Cardiac muscle cell (in vitro differentiated cells and primary cell): ENCODE measurements at regions not wholly inside any gene's neighbourhood (a gene's known extent, or its start where the extent isn't known, plus 50 kb on each side); places are given as distances from the start of the nearest gene placed in this dataset.
"Not testable (repeated sequence)": the region's sequence is repeated elsewhere in the genome, so short reads cannot be mapped to it uniquely, and the experiment has no call there.

Source experiments
- DNase-seq, 2 donors: peaks; one replicate each; pipeline versions ENCODE4 v3.0.0 to v3.0.0-alpha.2; 2010 to 2017; ENCODE audit warnings: low read depth in 1 of 2, low spot score in 1 of 2
- H3K27ac ChIP-seq: fragments of 200-600 bp; sonication (generic); 2 replicates; pipeline ENCODE4 v1.5.1; 2016
- H3K27me3 ChIP-seq: fragments of 200-600 bp; sonication (generic); 2 replicates; pipeline ENCODE4 v1.6.0; 2016; ENCODE audit warnings: control low read depth
- H3K36me3 ChIP-seq: fragments of 200-600 bp; sonication (generic); 2 replicates; pipeline ENCODE4 v1.5.1; 2016; ENCODE audit warnings: control low read depth
- H3K4me1 ChIP-seq: fragments of 200-600 bp; sonication (generic); 2 replicates; pipeline ENCODE4 v1.8.1; 2017; ENCODE audit warnings: low read depth, mild to moderate bottlenecking, mixed run types
- H3K4me3 ChIP-seq: fragments of 200-600 bp; sonication (generic); 2 replicates; pipeline ENCODE4 v1.5.1; 2016; ENCODE audit warnings: mild to moderate bottlenecking
- H3K9me3 ChIP-seq: fragments of 200-600 bp; sonication (generic); 2 replicates; pipeline ENCODE4 v1.5.1; 2017; ENCODE audit warnings: low read depth, mild to moderate bottlenecking, control low read depth
- CTCF ChIP-seq: IDR thresholded peaks from 2 replicates; pipeline ENCODE4 v1.5.1; 2012; ENCODE audit warnings: low read depth, mild to moderate bottlenecking, low read length

GRCh38 chr1:4224684-4225467 is 324.8 kb upstream of the C1orf174 start:
- H3K9me3 ChIP-seq = no peaks in the 10 kb centered on the region

GRCh38 chr1:4227986-4228385 is 327.9 kb upstream of the C1orf174 start:
- H3K27ac ChIP-seq = no peak overlapping the region
- no peak overlapping the region for H3K4me3 ChIP-seq
- TF ChIP-seq CTCF = no peak
- H3K4me1 ChIP-seq = no peaks in the 10 kb centered on the region
- H3K9me3 ChIP-seq = no peaks in the 10 kb centered on the region
- H3K27me3 ChIP-seq = no peaks in the 10 kb centered on the region
- no peaks in the 10 kb centered on the region for H3K36me3 ChIP-seq
- DNase-seq = no peak

More at GRCh38 chr1:4224684-4225467, 324.8 kb upstream of the C1orf174 start:
- Histone ChIP-seq H3K27me3 (no peaks in the 10 kb centered on the region), H3K27ac (no peak overlapping the region), H3K36me3 (no peaks in the 10 kb centered on the region), H3K4me3 (no peak overlapping the region), H3K4me1 (no peaks in the 10 kb centered on the region)
- no peak for DNase-seq
- TF ChIP-seq CTCF = no peak

GRCh38 chr1:4253935-4254334 is 353.9 kb upstream of the C1orf174 start:
- Histone ChIP-seq H3K27ac (no peak overlapping the region), H3K4me1 (no peaks in the 10 kb centered on the region), H3K36me3 (no peaks in the 10 kb centered on the region), H3K4me3 (no peak overlapping the region), H3K27me3 (no peaks in the 10 kb centered on the region), H3K9me3 (no peaks in the 10 kb centered on the region)
- no peak for DNase-seq
- TF ChIP-seq CTCF = no peak

- Histone ChIP-seq H3K36me3 (no peaks in the 10 kb centered on the region), H3K27ac (no peak overlapping the region), H3K27me3 (no peaks in the 10 kb centered on the region), H3K9me3 (no peaks in the 10 kb centered on the region), H3K4me3 (no peak overlapping the region), H3K4me1 (no peaks in the 10 kb centered on the region)
- DNase-seq = no peak
- no peak for TF ChIP-seq CTCF
These were observed 356.3 kb upstream of the C1orf174 start for GRCh38 chr1:4256351-4256750.

GRCh38 chr1:4258146-4258777 is 358.2 kb upstream of the C1orf174 start:
- not testable (repeated sequence) for DNase-seq, H3K27ac ChIP-seq, H3K9me3 ChIP-seq, H3K36me3 ChIP-seq, H3K4me1 ChIP-seq, H3K4me3 ChIP-seq, H3K27me3 ChIP-seq

- Histone ChIP-seq H3K27me3 (no peaks in the 10 kb centered on the region), H3K9me3 (no peaks in the 10 kb centered on the region), H3K36me3 (no peaks in the 10 kb centered on the region), H3K4me3 (no peak overlapping the region), H3K4me1 (no peaks in the 10 kb centered on the region), H3K27ac (no peak overlapping the region)
- DNase-seq = no peak
- no peak for TF ChIP-seq CTCF
These were observed 361.3 kb upstream of the C1orf174 start for GRCh38 chr1:4261327-4261726.
